Stimulated activated CD4-positive, alpha-beta T cell treated with anti-CD3 and anti-CD28 coated beads, Interleukin-4, amount 100 ng/mL, for 4 hours (primary cell): ENCODE measurements at regions not wholly inside any gene's neighbourhood (a gene's known extent, or its start where the extent isn't known, plus 50 kb on each side); places are given as distances from the start of the nearest gene placed in this dataset.
"Not testable (repeated sequence)": the region's sequence is repeated elsewhere in the genome, so short reads cannot be mapped to it uniquely, and the experiment has no call there.

Experiments used
- DNase-seq, 2 experiments: peaks; one replicate each; pipeline ENCODE4 v3.0.0-alpha.2; 2020

DNA sequence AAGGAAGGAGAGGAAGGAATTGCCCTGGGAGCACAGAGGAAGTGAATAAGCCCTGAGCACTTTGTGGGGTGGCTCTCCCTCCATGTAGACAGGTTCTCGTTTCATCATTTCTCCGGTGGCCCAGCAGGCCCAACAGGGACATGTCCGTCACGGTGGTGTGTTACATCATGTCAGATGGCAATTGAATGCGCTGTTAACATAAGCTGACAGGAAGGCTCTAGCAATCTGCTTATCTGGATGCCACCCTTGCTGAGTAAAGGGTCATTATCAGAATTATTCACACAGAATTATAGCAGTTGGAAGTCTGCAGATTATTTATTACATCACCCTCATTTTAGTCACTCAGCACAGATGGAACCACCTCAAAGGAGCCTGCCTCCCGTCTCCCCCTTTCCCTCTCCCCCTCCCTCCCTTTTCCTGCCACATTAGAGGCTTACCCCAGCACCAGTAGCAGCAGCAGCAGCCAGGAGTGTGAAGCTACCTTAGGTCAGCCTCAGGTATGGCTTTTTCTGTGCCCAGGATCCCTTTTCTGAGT, 124.3 kb upstream of the TRIM2 start:
- DNase-seq, result no peak

DNA sequence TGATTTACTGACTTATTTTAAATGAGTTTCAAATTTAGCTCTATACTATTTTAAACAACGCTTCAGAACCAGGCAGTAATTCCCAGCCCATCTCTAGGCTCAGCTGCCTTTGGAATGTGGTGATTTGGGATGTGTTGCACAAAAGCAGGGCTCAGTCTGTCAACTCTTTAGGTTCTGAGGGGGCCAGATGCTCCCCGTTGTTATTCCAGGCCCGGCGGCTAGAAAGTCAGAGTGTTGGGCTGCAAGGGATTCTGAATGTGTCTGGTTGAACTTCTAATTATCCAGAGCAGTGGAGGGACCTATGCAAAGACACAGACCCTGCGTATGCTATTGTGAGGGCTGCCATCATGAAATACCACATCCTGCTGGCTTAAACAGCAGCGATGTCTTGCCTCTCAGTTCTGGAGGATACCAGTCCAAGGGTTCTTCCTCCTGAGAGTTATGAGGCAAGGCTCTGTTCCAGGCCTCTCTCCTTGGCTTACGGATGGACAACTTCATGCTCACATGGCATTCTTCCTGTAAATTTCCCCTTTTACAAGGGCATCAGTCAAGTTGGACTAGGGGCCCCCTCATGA, 123.2 kb upstream of the TRIM2 start:
- no peak for DNase-seq

DNA sequence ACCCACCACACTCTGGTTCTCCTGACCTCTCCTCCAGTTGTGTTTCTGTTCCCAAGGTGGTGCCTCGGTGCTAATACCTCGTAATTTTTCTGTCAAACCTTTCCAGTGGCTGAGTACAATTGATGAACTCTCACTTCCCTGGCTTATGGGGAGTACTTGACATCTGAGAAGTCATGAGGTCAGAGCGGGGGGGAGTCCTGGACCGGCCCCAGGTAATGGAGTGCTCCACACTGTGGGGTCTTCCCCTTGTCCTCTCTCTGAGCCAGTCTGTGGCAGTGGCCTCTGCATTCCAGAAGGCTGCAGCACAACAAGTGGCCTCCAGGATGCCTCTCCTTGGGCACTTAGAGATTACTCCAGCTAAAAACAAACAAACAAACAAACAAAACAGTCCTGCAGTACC, 122.5 kb upstream of the TRIM2 start:
- no peak for DNase-seq

DNA sequence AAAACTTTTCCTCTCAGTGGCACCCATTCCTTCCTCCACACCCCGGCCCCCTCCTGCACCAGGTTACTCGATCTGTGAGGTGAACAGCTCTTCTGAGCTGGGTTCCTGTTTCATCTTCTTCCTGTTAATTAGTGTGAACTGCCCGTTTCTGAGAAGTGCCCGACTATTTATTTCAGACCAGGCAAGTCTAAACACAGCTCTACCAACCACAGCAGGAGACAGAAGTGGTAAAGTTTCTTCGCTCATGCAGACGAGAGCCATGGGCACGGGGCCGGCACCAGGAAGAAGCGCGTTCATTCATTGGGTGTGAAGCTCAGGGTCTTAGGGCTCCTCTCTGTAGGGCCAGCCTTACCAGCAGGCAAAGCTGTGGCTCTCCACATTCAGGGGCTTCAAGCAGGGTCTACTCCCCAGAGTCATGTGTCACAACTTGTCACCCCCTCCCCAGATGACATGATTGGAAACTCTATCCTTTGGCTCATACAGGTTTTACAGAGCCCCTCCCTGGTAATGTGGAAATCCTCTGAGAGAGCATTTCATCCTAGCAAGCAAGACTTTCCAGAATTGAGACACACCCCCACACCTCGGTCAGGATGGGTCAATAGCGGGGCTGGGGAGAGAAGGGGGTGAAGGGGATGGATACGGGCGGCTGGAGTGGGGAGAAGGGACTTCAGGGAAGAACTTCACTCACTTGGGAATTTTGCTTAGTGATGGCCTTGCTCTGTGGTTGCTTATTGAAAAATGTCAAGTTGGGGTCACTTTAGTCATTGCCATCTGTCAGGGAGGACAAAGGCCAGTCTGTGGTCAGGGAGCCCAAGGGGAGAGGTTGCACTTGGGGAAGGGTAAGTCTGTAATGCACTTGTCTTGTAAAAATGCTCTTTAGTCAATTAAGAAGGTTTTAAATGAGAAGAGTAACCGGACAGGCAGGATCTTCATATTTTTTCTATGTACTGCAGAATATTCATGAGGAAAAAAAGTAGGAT, 121.6 kb upstream of the TRIM2 start:
- DNase-seq, result no peak

DNA sequence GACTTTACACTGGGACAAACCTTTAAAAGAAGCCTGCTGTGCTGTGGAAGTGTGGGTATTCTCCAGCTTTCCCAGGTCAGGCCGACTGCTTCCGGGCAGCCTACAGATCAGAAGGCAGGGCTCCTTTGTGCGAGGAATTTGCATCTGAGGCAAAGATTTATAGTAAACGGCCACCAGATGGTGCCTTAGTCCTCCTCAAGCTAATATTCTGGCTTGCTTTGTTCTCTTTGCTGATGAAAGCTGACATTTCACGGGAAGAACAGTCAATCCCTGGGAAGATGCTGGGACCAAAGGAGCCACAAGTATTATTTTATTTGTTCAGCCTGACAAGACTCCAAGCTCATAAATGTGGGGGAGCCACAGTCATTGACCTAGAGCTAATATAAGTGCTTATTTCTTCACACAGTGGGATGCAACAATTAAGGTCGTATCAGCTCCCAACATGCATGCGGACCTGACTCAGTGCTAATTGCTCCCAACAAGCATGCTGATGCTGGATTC, 120.7 kb upstream of the TRIM2 start:
- DNase-seq, result peak; percentile 11 to 32

DNA sequence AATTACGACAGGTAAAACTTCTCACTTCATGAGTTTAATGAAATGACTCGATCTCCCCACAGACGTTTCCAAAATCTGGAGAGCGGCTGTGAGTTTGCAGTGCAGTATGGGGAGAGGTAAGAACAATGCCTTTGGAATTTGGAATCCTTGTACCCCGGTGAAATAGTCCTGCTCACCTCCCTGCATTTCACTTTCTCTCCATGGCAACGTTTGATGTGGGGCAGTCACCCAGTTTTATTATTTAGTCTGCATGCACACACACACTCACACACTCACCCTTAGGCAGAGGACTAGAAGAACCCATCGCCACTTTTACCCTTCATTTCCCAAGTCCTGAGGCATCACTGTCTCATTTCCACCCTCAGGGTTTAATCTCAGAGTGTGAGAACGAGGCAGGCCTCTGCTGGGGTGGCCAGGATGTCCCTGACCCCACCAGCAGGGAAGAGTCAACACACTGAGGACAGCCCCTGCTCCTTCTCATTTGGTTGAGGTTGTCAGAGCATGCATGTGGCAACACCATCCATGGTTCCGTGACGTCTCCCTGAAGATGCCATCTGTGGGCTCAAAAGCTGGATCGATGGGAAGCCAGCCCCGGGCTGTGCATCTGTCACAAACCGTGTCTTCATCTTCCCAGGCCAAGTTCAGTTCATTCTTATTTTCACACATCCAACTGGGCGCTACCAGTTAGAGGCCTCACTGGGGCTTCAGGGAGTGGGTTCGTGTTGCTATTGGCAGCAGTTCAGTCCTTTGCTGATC, 119.8 kb upstream of the TRIM2 start:
- DNase-seq, result no peak

DNA sequence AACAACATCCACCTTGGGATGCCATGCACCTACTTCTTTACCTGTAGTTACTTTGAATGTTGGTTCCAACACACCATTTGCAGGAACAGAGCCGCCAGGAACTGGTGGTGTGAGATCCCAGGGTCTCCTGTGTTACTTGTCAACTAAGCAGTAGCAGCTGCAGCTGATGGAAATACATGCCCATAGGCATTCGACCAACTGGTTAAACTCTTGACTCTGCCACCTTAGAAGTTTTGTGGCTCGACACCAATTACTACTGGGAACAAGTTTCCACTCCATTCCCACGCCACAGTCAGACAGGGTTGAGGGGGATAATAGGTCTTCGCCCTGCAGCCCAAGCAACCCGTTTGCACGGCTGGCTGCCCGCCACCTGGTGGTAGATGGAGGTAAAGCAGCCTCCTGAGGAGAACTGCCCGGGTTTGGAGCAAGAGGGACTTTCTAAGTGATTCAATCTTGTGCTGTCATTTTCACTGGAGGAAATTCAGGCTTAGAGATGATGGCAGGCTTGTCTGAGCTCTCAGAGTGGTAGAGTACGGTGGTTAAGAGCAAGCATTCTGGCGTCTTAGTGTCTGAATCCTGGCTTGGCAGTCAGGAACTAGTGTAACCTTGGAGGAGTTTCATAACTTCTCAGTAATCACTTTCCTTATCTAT, 119.1 kb upstream of the TRIM2 start:
- peak; percentile 78 to 84 for DNase-seq

DNA sequence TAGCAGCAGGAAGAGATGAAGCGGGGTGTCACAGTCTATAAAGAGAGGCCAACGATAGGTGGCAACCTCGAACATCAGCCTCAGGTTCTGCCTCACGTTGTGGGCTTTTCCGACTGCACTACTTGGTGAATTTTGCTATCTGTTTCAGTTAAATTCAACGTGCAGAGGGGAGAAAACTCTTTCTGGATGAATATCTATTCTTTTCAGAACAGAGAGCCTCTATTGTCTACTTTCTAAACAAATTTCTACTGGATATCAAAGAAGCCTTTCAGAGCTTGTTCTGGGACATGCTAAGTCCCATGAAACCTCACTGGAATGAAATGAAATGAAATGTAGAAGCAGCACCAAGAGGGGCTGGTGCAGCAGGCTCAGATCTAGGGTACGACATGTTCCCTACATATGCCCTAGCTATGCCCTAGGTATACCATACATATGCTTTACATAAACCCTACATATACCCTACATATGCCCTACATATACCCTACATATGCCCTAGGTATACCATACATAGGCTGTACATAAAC, 116.5 kb upstream of the TRIM2 start:
- no peak for DNase-seq

DNA sequence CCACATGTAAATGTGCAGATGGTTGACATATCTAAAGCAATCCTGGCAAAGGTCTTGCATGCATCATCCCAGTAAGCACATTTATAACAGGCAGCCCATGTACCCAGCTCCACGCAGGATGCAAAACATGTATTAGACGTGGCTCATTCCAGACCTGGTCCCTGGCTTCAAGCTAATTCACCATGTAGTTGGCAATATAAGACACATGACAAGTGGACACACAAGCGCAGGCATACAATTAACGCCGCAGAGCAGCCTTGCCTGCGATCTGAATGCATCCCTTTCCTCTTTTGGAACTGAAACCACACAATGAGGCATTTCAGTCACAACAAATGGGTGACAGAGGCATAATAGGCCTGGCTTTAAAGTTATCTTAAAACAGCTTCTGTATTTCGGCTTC, 114.5 kb upstream of the TRIM2 start:
- DNase-seq, result no peak

DNA sequence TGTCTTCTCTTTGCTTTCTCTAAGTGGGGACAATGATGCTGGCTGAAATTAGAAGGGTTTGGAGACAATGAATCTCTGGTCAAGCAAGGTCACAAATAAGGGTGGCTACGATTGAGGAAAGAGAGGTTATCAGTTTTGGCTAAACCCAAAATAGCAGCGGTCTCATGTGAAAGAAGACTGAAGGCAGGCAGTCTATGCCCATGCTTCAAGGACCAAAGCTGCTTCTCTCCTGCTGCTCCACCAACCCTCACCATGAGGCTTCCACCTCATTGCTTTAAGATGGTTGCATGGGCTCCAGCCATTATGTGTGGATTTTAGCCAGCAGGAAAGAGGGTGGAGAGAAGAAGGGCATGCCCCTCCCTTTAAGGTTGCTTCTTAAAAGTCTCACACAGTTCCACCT, 114.1 kb upstream of the TRIM2 start:
- DNase-seq, result no peak

DNA sequence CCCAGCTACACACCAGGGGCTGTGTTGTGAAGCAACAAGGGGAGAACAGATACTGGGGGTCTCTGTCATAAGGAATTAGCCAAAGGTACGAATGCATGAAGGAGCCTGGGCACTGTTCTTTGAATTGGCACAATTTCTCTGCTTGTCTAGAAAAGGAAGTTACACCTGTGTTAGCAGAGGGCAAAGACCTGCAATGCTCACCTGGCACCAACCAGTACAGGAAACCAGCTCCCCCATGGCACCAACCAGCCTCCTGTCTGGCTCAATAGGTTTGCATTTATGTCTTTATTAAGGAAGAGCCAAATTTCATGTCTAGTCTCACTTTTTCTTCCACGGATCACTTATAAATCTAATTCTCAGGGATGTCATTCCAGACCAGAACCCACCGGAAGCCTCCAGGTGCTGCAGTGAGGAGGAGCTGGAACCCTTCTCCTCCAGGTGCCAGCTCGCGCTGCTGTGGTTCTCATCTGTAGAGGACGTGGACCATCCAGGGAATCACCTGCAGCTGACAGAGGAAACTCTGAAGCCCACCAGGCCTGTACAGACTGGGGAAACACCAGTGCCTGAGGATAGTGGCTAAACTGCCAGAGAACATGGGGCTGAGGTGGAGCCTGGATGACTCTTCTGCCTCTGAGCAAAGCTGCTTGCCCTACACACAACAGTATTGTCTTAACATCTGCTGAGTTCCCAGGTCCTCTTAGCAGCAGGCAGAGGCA, 113.4 kb upstream of the TRIM2 start:
- DNase-seq, result no peak

DNA sequence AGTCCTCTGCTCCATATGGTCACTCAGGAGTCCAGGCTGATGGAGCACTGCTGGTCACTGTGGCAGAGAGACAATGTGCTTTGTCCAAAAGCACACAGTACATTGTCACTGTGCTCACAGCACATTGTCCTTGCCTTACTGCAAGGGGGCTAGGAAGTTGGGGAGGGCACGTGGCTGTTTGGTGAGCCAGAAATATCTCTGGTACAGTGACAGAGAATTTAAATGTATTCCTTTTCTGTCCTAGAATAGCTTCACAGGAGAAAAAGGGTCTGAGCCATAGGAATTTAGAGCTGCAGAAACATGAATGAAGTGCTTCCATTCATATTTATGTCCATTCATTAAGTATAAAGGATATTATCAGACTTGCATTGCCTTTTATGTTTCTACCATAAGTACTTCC, 110.8 kb upstream of the TRIM2 start:
- DNase-seq, result no peak

DNA sequence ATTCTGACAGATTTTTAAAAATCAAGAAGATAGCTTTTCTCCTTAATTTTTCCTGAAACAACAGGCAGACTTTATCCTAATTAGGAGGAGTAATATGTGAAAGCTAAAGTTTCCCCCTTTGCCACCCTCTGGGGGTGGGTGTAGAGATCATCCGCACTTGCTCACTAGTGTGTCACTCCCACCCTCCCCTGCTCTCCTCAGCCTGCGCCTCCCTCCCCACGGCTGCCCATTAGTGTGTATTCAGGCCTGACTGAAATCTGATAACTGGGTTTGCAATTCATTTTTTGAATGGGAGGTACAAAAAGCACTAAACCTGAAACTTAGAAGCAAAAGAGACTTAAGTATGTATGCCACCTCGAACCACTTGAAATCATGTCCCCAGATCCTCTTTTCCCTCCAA, 110.4 kb upstream of the TRIM2 start:
- no peak for DNase-seq

DNA sequence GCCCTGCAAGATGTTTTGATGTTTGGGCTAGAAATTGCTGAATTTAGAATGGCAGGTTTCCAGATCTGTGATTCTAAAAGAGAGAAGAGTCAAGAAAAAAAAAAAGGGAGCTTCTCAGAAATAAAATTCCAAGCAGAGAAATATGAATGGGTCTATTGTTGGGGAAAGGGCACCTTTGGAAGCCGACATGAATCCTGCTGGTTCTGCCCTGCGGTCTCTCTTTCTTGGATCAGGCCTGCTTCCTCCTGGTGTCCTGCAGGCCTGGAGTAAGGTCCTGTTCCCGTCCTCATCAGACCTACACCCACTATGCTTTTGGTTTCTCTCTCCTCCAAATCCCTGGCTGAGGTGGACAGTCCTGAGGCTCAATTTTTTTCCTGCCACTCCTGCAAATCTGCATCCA, 109.8 kb upstream of the TRIM2 start:
- no peak for DNase-seq

DNA sequence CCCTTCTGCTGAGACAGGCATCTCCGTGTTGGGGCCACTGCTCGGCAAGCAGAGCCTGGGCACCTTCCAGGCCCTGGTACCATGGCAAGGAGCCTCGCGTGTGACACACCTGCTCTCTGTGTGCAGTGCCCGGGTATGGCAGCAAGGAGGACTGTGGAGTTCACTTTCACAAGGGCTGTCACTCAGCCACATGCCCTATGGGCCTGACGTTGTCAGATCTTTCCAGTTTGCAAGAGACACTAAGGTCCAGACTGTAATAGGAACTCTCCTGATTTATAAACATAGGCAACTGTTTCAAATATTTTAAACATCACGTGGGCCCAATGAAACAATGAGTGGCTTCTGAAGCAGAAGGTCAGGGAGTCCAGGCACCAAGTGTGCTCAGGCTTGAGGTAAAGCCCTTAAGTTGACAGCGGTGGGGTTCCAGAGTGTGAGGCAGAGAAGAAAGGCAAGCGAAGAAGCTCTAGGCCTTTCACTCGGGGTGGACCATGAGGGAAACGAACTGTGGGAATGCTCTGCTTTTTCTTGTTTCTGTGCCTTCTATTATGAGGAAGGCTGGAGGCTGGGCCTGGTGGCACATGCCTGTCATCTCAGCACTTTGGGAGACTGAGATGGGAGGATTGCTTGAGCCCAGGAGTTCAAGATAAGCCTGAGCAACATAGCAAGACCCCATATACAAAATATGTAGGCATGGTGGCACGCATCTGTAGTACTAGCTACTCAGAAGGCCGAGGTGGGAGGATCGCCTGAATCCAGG, 108.6 kb upstream of the TRIM2 start:
- DNase-seq, result no peak

DNA sequence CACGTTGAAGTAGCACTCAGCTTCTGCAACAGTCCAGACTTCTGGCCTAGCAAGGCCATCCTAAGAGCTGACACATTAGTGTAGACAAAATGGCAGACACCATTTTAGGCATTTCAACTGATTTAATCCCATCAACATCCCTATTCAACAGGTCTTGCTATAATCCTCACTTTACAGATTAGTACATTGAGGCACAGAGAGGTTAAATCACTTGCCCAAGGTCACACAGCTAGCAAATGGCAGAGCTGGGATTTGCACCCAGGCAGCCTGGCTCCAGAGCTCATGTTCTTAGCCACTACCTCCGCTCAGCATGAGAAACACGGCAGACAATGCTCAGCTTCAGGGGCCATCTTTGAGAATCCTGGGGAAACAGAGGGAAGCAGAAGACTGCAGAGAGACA, 107.9 kb upstream of the TRIM2 start:
- no peak for DNase-seq

DNA sequence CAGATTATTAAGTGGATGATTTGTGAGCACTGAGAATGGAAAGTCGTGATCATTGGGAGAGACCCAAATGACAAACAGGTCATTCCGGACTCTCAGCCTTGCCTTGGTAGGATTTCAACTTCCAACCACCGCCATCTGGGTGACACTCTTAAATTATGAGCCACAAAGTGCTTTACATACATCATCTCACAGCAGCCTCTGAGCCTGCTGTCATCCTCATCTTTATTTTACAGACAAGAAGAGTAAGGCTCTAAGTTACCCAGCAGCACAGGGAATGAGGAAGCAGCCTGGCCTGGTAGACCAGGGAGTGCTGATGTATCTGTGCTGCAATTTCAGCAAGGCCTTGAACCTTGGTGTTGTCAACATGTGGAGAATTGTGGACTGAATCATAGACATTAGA, 105.8 kb upstream of the TRIM2 start:
- DNase-seq, result no peak

DNA sequence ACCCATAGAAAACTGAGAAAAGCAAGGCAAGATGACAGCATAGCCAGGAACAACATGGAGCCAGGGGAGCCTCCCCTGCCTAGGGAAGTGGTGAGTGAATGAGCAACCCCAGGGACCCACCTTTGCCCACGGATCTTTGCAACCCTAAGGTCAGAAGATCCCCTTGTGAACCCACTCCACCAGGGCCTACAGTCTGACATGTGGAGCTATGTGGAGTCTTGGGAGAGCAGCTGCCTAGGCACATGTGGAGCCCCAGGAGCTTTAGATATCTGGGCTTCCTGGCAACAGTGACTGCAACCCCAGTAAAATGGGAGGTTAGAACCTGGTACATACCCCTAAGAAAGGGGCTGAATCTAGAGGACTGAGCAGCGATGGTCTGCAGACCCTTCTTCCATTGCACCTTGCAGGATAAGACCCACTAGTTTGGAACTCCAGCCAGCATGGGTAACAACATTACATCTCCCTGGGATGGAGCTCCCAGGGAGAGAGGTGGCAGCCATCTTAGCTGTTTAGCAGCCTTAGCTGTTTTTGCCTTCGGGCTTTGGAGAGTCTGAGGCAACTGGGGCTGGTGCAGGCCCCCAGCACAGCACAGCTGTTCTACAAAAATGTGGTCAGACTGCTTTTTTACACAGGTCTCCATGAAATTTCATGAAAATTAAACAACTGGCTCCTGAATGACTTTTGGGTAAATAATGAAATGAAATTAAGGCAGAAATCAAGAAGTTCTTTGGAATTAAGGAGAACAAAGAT, 104.7 kb upstream of the TRIM2 start:
- no peak for DNase-seq

DNA sequence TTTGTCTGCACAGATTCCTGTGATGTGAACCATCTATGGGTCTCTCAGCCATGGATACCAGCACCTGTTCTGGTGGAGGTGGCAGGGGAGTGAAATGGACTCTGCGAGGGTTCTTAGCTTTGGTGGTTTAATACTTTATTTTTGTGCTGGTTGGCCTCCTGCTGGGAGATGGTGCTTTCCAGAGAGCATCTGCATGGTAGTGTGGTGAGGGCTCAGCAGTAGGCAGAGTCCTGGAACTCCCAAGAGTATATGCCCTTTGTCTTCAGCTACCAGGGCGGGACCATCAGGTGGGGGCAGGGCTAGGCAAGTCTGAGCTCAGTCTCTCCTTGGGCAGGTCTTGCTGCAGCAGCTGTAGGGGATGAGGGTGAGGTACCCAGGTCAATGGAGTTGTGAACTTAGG, 97.5 kb upstream of the TRIM2 start:
- DNase-seq, result not testable (repeated sequence)

DNA sequence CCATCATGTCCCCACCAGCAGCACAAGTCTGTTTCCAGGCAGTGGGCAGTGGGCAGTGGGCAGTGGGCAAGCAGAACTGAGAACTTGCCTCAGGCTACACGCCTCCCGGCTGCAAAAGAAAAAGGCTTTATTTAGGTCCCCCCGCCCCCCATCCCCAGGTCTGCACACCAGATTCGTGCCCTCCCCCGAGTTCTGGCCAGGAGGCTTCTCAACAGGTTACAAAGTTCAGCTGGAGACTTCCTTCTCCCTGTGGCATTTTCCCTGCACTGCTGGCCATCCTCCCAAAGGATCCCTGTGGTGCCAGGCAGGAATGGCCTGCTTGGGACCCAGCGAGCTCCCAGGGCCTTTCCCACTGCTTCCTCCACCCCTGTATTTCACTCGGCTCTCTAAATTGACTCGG, 97.0 kb upstream of the TRIM2 start:
- no peak for DNase-seq
